HG02943 (cell line): ENCODE measurements at regions not wholly inside any gene's neighbourhood (a gene's known extent, or its start where the extent isn't known, plus 50 kb on each side); places are given as distances from the start of the nearest gene placed in this dataset.
"Not testable (repeated sequence)": the region's sequence is repeated elsewhere in the genome, so short reads cannot be mapped to it uniquely, and the experiment has no call there.

ENCODE experiments used
- ATAC-seq: cut with Tn5 transposase; IDR thresholded peaks from one replicate; pipeline ENCODE4 v1.9.1; 2021; ENCODE audit warnings: mild to moderate bottlenecking, low read depth, moderate library complexity; ENCODE audit not compliant: unreplicated experiment

GRCh38 chr4:131749224-131749623 is 1399.9 kb upstream of the PCDH10 start:
- not testable (repeated sequence) for ATAC-seq

GRCh38 chr4:131750006-131750405 is 1399.1 kb upstream of the PCDH10 start:
- not testable (repeated sequence) for ATAC-seq

GRCh38 chr4:131750469-131750868 is 1398.6 kb upstream of the PCDH10 start:
- not testable (repeated sequence) for ATAC-seq

- ATAC-seq = not testable (repeated sequence)
Measured at GRCh38 chr4:131762234-131762633, 1386.9 kb upstream of the PCDH10 start.

- no peak for ATAC-seq
Measured at GRCh38 chr4:131764730-131765129, 1384.4 kb upstream of the PCDH10 start.

GRCh38 chr4:131774382-131774781 is 1374.7 kb upstream of the PCDH10 start:
- ATAC-seq = not testable (repeated sequence)

GRCh38 chr4:131810565-131810964 is 1338.5 kb upstream of the PCDH10 start:
- not testable (repeated sequence) for ATAC-seq
